ACHN (cell line): ENCODE measurements at regions not wholly inside any gene's neighbourhood (a gene's known extent, or its start where the extent isn't known, plus 50 kb on each side); places are given as distances from the start of the nearest gene placed in this dataset.
"Not testable (repeated sequence)": the region's sequence is repeated elsewhere in the genome, so short reads cannot be mapped to it uniquely, and the experiment has no call there.

Source experiments
- DNase-seq: peaks from one replicate; pipeline ENCODE4 v3.0.0-alpha.2; 2015
- in situ Hi-C: cut with HindIII; loops from 2 replicates; pipeline ENCODE4 v1.10.0; 2017; ENCODE audit warnings: low sequenced_read_pairs, low pct_ligation_motif_present, low pct_unique_long_range_greater_than_20kb

- in situ Hi-C loops, result no loop called here
- no peak for DNase-seq
These were observed 104.1 kb upstream of the DPP6 start for GRCh38 chr7:153948060-153948459.

- in situ Hi-C loops, result no loop called here
- no peak for DNase-seq
These were observed 100.9 kb upstream of the DPP6 start for GRCh38 chr7:153951316-153951715.

- DNase-seq, result no peak
- in situ Hi-C loops, result no loop called here
These were observed 97.7 kb upstream of the DPP6 start for GRCh38 chr7:153954477-153954876.

GRCh38 chr7:153957677-153958076, 94.5 kb upstream of the DPP6 start:
- in situ Hi-C loops, result not testable (repeated sequence)

GRCh38 chr7:153958381-153958780, 93.8 kb upstream of the DPP6 start:
- in situ Hi-C loops, DNase-seq: not testable (repeated sequence)

More at GRCh38 chr7:153957677-153958076, 94.5 kb upstream of the DPP6 start:
- not testable (repeated sequence) for DNase-seq

- DNase-seq, in situ Hi-C loops: not testable (repeated sequence)
These were observed 93.4 kb upstream of the DPP6 start for GRCh38 chr7:153958789-153959188.

GRCh38 chr7:153964481-153965112, 87.6 kb upstream of the DPP6 start:
- DNase-seq, in situ Hi-C loops: not testable (repeated sequence)

GRCh38 chr7:153969016-153969415, 83.2 kb upstream of the DPP6 start:
- DNase-seq, in situ Hi-C loops: not testable (repeated sequence)

- DNase-seq, in situ Hi-C loops: not testable (repeated sequence)
These were observed 77.6 kb upstream of the DPP6 start for GRCh38 chr7:153974603-153975002.

- in situ Hi-C loops, DNase-seq: not testable (repeated sequence)
These were observed 75.5 kb upstream of the DPP6 start for GRCh38 chr7:153976745-153977144.

GRCh38 chr7:153983186-153983585, 69.0 kb upstream of the DPP6 start:
- in situ Hi-C loops, DNase-seq: not testable (repeated sequence)

- DNase-seq, in situ Hi-C loops: not testable (repeated sequence)
These were observed 63.1 kb upstream of the DPP6 start for GRCh38 chr7:153989066-153989627.

- in situ Hi-C loops, DNase-seq: not testable (repeated sequence)
These were observed 62.3 kb upstream of the DPP6 start for GRCh38 chr7:153989742-153990425.

GRCh38 chr7:153991471-153991870, 60.7 kb upstream of the DPP6 start:
- in situ Hi-C loops, DNase-seq: not testable (repeated sequence)

- DNase-seq, in situ Hi-C loops: not testable (repeated sequence)
These were observed 58.8 kb upstream of the DPP6 start for GRCh38 chr7:153993402-153993801.

- in situ Hi-C loops, DNase-seq: not testable (repeated sequence)
These were observed 53.3 kb upstream of the DPP6 start for GRCh38 chr7:153998896-153999295.
